Panc1 (cell line): ENCODE measurements at regions not wholly inside any gene's neighbourhood (a gene's known extent, or its start where the extent isn't known, plus 50 kb on each side); places are given as distances from the start of the nearest gene placed in this dataset.

Source experiments
- CTCF ChIP-seq: fragments of 450-650 bp; IDR thresholded peaks from 2 replicates; pipeline ENCODE4 v1.5.1; 2017; ENCODE audit warnings: mild to moderate bottlenecking
- POLR2AphosphoS5 ChIP-seq: IDR thresholded peaks from 2 replicates; pipeline ENCODE4 v1.6.1; 2012; ENCODE audit warnings: mild to moderate bottlenecking, low read depth, low read length, moderate library complexity
- REST ChIP-seq, 2 experiments: IDR thresholded peaks; 2 replicates each; pipeline ENCODE4 v1.6.1; 2011 to 2012; ENCODE audit warnings: low read depth in 2 of 2, control low read depth in 1 of 2, low read length in 1 of 2, mild to moderate bottlenecking in 1 of 2, moderate library complexity in 1 of 2; ENCODE audit not compliant: insufficient read depth in 1 of 2

- TF ChIP-seq CTCF (no peak), REST (IDR thresholded peaks at IDR 0.05; ENCODE audit: insufficient read depth in 1 of 2, low read depth in 2 of 2, low read length in 1 of 2) (no peak), POLR2AphosphoS5 (no peak)
Measured at GRCh38 chr11:98090861-98091505, 929.8 kb upstream of the CNTN5 start.
